Loucy (cell line): ENCODE measurements at regions not wholly inside any gene's neighbourhood (a gene's known extent, or its start where the extent isn't known, plus 50 kb on each side); places are given as distances from the start of the nearest gene placed in this dataset.

Experiments
- H2AFZ ChIP-seq: fragments of 200-600 bp; sonication (generic); 2 replicates; pipeline ENCODE4 v1.6.0; 2016; ENCODE audit warnings: antibody characterized with exemption, mild to moderate bottlenecking, low read length, moderate library complexity
- H3F3A ChIP-seq: fragments of 200-600 bp; 2 replicates; pipeline ENCODE4 v1.6.0; 2016; ENCODE audit warnings: antibody characterized with exemption, low read depth, mild to moderate bottlenecking
- H3K27me3 ChIP-seq: fragments of 200-600 bp; sonication (generic); 2 replicates; pipeline ENCODE4 v1.6.1; 2014; ENCODE audit warnings: low read length, mild to moderate bottlenecking; ENCODE audit not compliant: insufficient read depth, poor library complexity, severe bottlenecking
- H3K36me3 ChIP-seq: fragments of 200-600 bp; sonication (generic); 2 replicates; pipeline ENCODE4 v1.6.1; 2016; ENCODE audit warnings: low read length; ENCODE audit not compliant: insufficient read depth
- H3K4me1 ChIP-seq: fragments of 200-600 bp; sonication (generic); 2 replicates; pipeline ENCODE4 v1.5.1; 2014; ENCODE audit warnings: low read length, mild to moderate bottlenecking; ENCODE audit not compliant: insufficient read depth, poor library complexity, severe bottlenecking
- H3K4me2 ChIP-seq: fragments of 200-600 bp; sonication (generic); 2 replicates; pipeline ENCODE4 v1.6.0; 2014; ENCODE audit warnings: antibody characterized with exemption, low read length, low read depth, mild to moderate bottlenecking; ENCODE audit not compliant: poor library complexity, severe bottlenecking
- H3K4me3 ChIP-seq: fragments of 200-600 bp; sonication (generic); 2 replicates; pipeline ENCODE4 v1.5.1; 2014; ENCODE audit warnings: low read length, mild to moderate bottlenecking, mixed read lengths; ENCODE audit not compliant: poor library complexity, severe bottlenecking
- H3K79me2 ChIP-seq: fragments of 200-600 bp; sonication (generic); 2 replicates; pipeline ENCODE4 v1.6.1; 2014; ENCODE audit warnings: low read length; ENCODE audit not compliant: insufficient read depth
- H3K9ac ChIP-seq: fragments of 200-600 bp; sonication (generic); 2 replicates; pipeline ENCODE4 v1.6.0; 2014; ENCODE audit warnings: mild to moderate bottlenecking, low read depth, low read length, moderate library complexity; ENCODE audit not compliant: poor library complexity, severe bottlenecking
- H3K9me2 ChIP-seq: fragments of 200-600 bp; sonication (generic); replicated peaks from 2 replicates; pipeline ENCODE4 v1.6.1; 2016; ENCODE audit warnings: low read depth, low read length, mixed read lengths
- H3K9me3 ChIP-seq: fragments of 200-600 bp; sonication (generic); 2 replicates; pipeline ENCODE4 v1.6.1; 2014; ENCODE audit warnings: mild to moderate bottlenecking, antibody characterized with exemption, low read length, low read depth; ENCODE audit not compliant: insufficient read depth
- H4K20me1 ChIP-seq: fragments of 200-600 bp; sonication (generic); 2 replicates; pipeline ENCODE4 v1.6.0; 2014; ENCODE audit warnings: antibody characterized with exemption, low read length, mild to moderate bottlenecking; ENCODE audit not compliant: insufficient read depth, poor library complexity, severe bottlenecking
- EZH2phosphoT487 ChIP-seq: fragments of 200-600 bp; IDR thresholded peaks from 2 replicates; pipeline ENCODE4 v1.6.1; 2018; ENCODE audit warnings: antibody characterized with exemption, mild to moderate bottlenecking, moderate library complexity, borderline replicate concordance
- TF ChIP-seq, protein P1 (sequence below): fragments of 200-600 bp; sonication (generic); conservative IDR thresholded peaks from 2 replicates; pipeline ENCODE4 v1.5.1; 2014; ENCODE audit warnings: mild to moderate bottlenecking, antibody characterized with exemption, low read length

DNA sequence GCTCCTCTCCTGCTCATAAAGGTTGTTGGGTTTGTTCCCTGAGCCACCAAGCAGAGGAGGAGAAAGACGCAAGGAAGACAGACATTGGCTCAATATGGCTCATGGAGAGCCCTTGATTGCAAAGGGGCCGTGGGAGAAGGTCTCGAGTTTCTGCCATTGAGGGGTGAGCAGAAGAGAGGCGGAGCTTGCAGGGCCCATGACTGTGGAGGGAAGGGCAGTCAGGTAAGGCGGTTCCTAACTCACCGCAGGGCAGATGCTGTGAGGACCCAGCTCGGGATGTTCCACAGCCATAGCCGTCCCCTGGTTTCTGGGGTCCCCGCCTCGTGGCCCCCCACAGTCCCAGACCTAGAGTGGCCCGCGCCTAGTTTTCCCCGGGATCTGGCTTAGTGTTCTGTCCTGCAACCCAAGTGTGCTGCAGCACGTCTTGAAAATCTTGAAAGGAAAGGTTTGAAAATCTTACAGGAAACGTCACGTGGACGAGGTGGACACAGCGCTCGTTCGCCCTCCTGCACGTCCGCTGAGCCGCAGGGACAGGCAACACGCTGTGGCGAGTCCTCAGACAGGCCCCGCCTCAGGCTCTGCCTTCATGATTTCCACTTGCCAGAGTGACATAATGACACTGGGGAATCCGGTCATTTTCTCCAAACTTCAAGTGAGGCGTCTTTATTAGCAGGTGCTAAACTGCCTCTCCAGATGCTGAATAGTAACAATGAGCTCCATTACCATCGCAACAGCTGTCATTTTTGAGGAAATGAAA lies 105.5 kb upstream of the HDAC4 start:
- TF ChIP-seq EZH2phosphoT487, result no peak
- TF ChIP-seq, protein P1, sequence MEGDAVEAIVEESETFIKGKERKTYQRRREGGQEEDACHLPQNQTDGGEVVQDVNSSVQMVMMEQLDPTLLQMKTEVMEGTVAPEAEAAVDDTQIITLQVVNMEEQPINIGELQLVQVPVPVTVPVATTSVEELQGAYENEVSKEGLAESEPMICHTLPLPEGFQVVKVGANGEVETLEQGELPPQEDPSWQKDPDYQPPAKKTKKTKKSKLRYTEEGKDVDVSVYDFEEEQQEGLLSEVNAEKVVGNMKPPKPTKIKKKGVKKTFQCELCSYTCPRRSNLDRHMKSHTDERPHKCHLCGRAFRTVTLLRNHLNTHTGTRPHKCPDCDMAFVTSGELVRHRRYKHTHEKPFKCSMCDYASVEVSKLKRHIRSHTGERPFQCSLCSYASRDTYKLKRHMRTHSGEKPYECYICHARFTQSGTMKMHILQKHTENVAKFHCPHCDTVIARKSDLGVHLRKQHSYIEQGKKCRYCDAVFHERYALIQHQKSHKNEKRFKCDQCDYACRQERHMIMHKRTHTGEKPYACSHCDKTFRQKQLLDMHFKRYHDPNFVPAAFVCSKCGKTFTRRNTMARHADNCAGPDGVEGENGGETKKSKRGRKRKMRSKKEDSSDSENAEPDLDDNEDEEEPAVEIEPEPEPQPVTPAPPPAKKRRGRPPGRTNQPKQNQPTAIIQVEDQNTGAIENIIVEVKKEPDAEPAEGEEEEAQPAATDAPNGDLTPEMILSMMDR, result no peak
- H4K20me1 ChIP-seq, result no peaks in the 10 kb centered on the region
- no peak overlapping the region for H2AFZ ChIP-seq
- H3K4me1 ChIP-seq, result no peaks in the 10 kb centered on the region
- H3F3A ChIP-seq, result no peaks in the 10 kb centered on the region
- no peaks in the 10 kb centered on the region for H3K36me3 ChIP-seq
- H3K27me3 ChIP-seq, result no peaks in the 10 kb centered on the region
- no peak overlapping the region for H3K4me3 ChIP-seq
- no peak overlapping the region for H3K4me2 ChIP-seq
- no peaks in the 10 kb centered on the region for H3K79me2 ChIP-seq
- no peak overlapping the region for H3K9ac ChIP-seq
- no peaks in the 10 kb centered on the region; the same call in 1 of the 2 replicates for H3K9me3 ChIP-seq
- H3K9me2 ChIP-seq, result no peaks in the 10 kb centered on the region

DNA sequence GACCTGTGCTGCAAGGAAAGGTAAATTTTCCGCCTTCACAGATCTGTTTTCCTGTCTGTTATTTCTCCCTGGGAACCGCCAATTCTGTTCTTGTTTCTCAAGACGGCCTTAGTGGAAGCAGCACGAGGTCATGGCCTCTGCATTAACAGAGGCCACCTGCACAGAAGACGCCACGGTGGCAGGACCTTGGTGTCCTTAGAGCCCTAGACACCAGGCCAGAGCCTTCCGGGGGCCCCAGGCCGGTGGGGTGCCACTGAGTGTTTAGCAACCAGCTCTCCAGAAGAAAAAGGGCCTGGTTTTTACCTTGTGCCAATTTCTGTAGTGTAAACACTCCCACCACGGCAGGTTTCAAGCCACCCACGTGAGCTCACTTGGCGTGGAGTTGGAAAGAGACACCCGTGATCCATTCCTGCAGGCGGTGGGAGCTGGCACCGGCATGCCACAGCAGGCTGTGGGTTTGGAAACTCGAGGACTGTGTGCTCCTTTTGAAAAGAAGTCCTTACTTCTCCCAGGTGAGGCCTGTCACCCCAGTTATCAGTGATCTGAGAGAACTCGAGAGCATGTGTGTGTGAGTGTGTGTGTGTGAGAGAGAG lies 103.9 kb upstream of the HDAC4 start:
- peaks cover 5% of the 10 kb centered on the region; the same call in 1 of the 2 replicates for H3K9me3 ChIP-seq
- H3K9ac ChIP-seq, result no peak overlapping the region
- H3K4me1 ChIP-seq, result no peaks in the 10 kb centered on the region
- TF ChIP-seq EZH2phosphoT487, result no peak
- TF ChIP-seq, protein P1, result no peak
- H3K4me2 ChIP-seq, result no peak overlapping the region
- no peak overlapping the region for H3K4me3 ChIP-seq
- no peaks in the 10 kb centered on the region for H3K27me3 ChIP-seq
- no peaks in the 10 kb centered on the region for H3K9me2 ChIP-seq
- H2AFZ ChIP-seq, result no peak overlapping the region
- no peaks in the 10 kb centered on the region for H3K36me3 ChIP-seq
- H4K20me1 ChIP-seq, result no peaks in the 10 kb centered on the region
- no peaks in the 10 kb centered on the region for H3F3A ChIP-seq
- H3K79me2 ChIP-seq, result no peaks in the 10 kb centered on the region

DNA sequence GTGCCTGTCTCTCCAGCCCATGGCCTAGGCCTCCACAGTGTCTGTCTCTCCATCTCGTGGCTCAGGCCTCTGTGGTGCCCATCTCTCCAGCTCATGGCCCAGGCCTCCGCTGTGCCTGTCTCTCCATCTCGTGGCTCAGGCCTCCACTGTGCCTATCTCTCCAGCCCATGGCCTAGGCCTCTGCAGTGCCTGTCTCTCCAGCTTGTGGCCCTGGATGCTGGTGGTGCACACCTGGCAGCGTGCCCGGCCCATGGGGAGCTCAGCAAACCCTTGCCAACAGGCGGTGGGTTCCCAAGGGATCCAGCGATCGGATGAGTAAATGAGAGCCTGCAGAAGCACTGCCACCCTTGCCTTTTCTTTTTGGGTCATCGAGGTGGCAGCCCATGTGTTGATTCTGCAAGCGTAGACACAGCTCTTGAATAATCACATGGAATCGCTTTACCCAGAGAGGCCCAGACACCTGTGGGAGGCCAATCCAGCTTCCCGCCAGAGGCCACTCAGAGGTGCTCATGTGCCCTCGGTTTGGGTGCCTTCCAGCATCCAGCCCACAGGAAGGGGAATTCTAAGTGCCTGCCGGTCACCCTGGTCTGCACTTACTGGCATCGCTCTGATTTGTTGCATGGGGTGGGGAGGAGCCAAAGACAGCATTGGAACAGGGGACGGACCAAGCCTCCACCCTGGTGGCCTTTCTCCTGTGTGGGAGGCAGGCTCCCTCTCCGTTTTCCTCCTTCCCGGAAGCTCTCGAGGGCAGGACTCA lies 101.8 kb upstream of the HDAC4 start:
- Histone ChIP-seq H3K79me2 (no peaks in the 10 kb centered on the region), H3K9me3 (peaks cover 5% of the 10 kb centered on the region; the same call in 1 of the 2 replicates), H3K9ac (no peak overlapping the region), H4K20me1 (no peaks in the 10 kb centered on the region), H3K4me3 (no peak overlapping the region), H2AFZ (no peak overlapping the region), H3K4me1 (no peaks in the 10 kb centered on the region), H3K4me2 (no peak overlapping the region), H3F3A (no peaks in the 10 kb centered on the region), H3K27me3 (no peaks in the 10 kb centered on the region), H3K36me3 (no peaks in the 10 kb centered on the region), H3K9me2 (no peaks in the 10 kb centered on the region)
- TF ChIP-seq, protein P1, result no peak
- no peak for TF ChIP-seq EZH2phosphoT487
